HepG2 (cell line): ENCODE measurements at regions not wholly inside any gene's neighbourhood (a gene's known extent, or its start where the extent isn't known, plus 50 kb on each side); places are given as distances from the start of the nearest gene placed in this dataset.

Experiments used
- ATAC-seq: fragments of 200-7000 bp; cut with Tn5 transposase; 3 replicates; pipeline ENCODE4 v1.9.1; 2020; ENCODE audit warnings: mild to moderate bottlenecking, moderate library complexity
- BruUV-seq: library from RNA; stranded (reverse); fragments of 400-500 nt; replicated peaks from 2 replicates; lab custom pipeline; 2021; lab: Mats Ljungman, UMichigan
- CTCF ChIA-PET: fragments of 300-600 bp; formaldehyde crosslinking; extraction: SDS; loops from one replicate; lab custom pipeline; 2021; ENCODE audit warnings: low total read pairs, inconsistent platforms, low intra/inter-chr PET ratio; lab: Yijun Ruan, JAX
- POLR2A ChIA-PET: fragments of 350-600 bp; sonication (Branson Sonifier 250); formaldehyde crosslinking; loops from one replicate; lab custom pipeline; 2020; ENCODE audit warnings: antibody characterized with exemption, inconsistent platforms; lab: Yijun Ruan, JAX
- DNase-seq: peaks from one replicate; pipeline ENCODE4 v3.0.0-alpha.2; 2015; ENCODE audit warnings: low spot score
- FAIRE-seq: peaks from 3 replicates; lab custom pipeline; 2011; peaks lifted over from hg19 to GRCh38; lab: Jason Lieb, UNC
- H2AFZ ChIP-seq: one replicate; pipeline ENCODE4 v1.6.1; 2011; ENCODE audit warnings: low read length, inconsistent platforms
- H3K27ac ChIP-seq: fragments of 300-600 bp; 3 replicates; pipeline ENCODE4 v1.8.0; 2011; ENCODE audit warnings: mixed run types, mild to moderate bottlenecking, mixed read lengths, low read length, inconsistent platforms; ENCODE audit not compliant: insufficient read depth; ENCODE audit errors: extremely low read length
- H3K27me3 ChIP-seq, 2 experiments: fragments of 200-600 bp in 1 of 2; 2 replicates in 1 of 2; 3 replicates in 1 of 2; pipeline versions ENCODE4 v1.6.0 to v1.8.0; 2011; ENCODE audit warnings: low read length in 2 of 2, mild to moderate bottlenecking in 2 of 2, moderate library complexity in 2 of 2, inconsistent platforms in 1 of 2; ENCODE audit not compliant: insufficient read depth in 2 of 2, control insufficient read depth in 1 of 2
- H3K36me3 ChIP-seq, 2 experiments: fragments of 200-600 bp in 1 of 2; replicated peaks in 1 of 2; 2 replicates in 1 of 2; 3 replicates in 1 of 2; pipeline versions ENCODE4 v1.5.1 to v1.8.0; 2011; ENCODE audit warnings: low read length in 2 of 2, inconsistent platforms in 1 of 2; ENCODE audit not compliant: insufficient read depth in 2 of 2, control insufficient read depth in 1 of 2
- H3K4me1 ChIP-seq: 2 replicates; pipeline ENCODE4 v1.5.1; 2012; ENCODE audit warnings: low read length, inconsistent platforms; ENCODE audit not compliant: insufficient read depth
- H3K4me2 ChIP-seq: 2 replicates; pipeline ENCODE4 v1.6.0; 2011; ENCODE audit warnings: low read depth, low read length, inconsistent platforms
- H3K4me3 ChIP-seq, 3 experiments: fragments of 200-600 bp in 1 of 3; sonication (generic), shearing (Covaris generic) in 1 of 3; replicated peaks in 1 of 3; 2 replicates each; pipeline ENCODE4 v1.5.1; 2011 to 2016; ENCODE audit warnings: low read length in 3 of 3, inconsistent platforms in 2 of 3, low read depth in 2 of 3, mild to moderate bottlenecking in 2 of 3, control low read depth in 1 of 3, mixed read lengths in 1 of 3; ENCODE audit not compliant: insufficient read depth in 1 of 3
- H3K79me2 ChIP-seq: one replicate; pipeline ENCODE4 v1.6.1; 2011; ENCODE audit warnings: low read length, inconsistent platforms; ENCODE audit not compliant: insufficient read depth
- H3K9ac ChIP-seq: 2 replicates; pipeline ENCODE4 v1.6.0; 2011; ENCODE audit warnings: mild to moderate bottlenecking, low read depth, low read length, inconsistent platforms; ENCODE audit not compliant: insufficient read depth
- H3K9me3 ChIP-seq: 2 replicates; pipeline ENCODE4 v1.5.1; 2012; ENCODE audit warnings: mild to moderate bottlenecking, low read length
- H4K20me1 ChIP-seq: 2 replicates; pipeline ENCODE4 v1.6.0; 2011; ENCODE audit warnings: inconsistent platforms, mild to moderate bottlenecking, low read length, moderate library complexity; ENCODE audit not compliant: insufficient read depth
- ATAD3A ChIP-seq: sonication (generic); formaldehyde crosslinking; IDR thresholded peaks from 2 replicates; pipeline ENCODE4 v1.4.0; 2020; ENCODE audit warnings: missing genetic modification reagents
- ATF6 ChIP-seq: sonication (generic); formaldehyde crosslinking; conservative IDR thresholded peaks from 2 replicates; pipeline ENCODE4 v1.4.0; 2020; ENCODE audit warnings: missing genetic modification reagents
- EED ChIP-seq: sonication (generic); formaldehyde crosslinking; IDR thresholded peaks from 2 replicates; pipeline ENCODE4 v1.5.0; 2020; ENCODE audit warnings: mild to moderate bottlenecking, missing genetic modification reagents
- HMG20A ChIP-seq: IDR thresholded peaks from 2 replicates; pipeline ENCODE4 v1.6.1; 2016; ENCODE audit warnings: borderline replicate concordance
- HNRNPH1 ChIP-seq: fragments of 200-400 bp; formaldehyde crosslinking; optimal IDR thresholded peaks from 2 replicates; pipeline ENCODE3; 2017; ENCODE audit warnings: mild to moderate bottlenecking, low read depth, low read length
- HNRNPL ChIP-seq: fragments of 200-400 bp; formaldehyde crosslinking; IDR thresholded peaks from 2 replicates; pipeline ENCODE4 v1.6.1; 2017; ENCODE audit warnings: mild to moderate bottlenecking, low read depth, low read length
- MTA1 ChIP-seq: sonication (generic); formaldehyde crosslinking; IDR thresholded peaks from 2 replicates; pipeline ENCODE4 v1.4.0; 2020; ENCODE audit warnings: missing genetic modification reagents, mild to moderate bottlenecking, borderline replicate concordance
- ONECUT2 ChIP-seq: sonication (generic); formaldehyde crosslinking; IDR thresholded peaks from 2 replicates; pipeline ENCODE4 v1.4.0; 2020; ENCODE audit warnings: missing genetic modification reagents
- PAF1 ChIP-seq: IDR thresholded peaks from 2 replicates; pipeline ENCODE4 v1.6.1; 2016; ENCODE audit warnings: missing genetic modification reagents, missing compliant biosample characterization
- ZFAT ChIP-seq: sonication (generic); formaldehyde crosslinking; conservative IDR thresholded peaks from 2 replicates; pipeline ENCODE4 v1.8.1; 2023; ENCODE audit warnings: missing genetic modification reagents, inconsistent platforms
- ZFP82 ChIP-seq: sonication (generic); formaldehyde crosslinking; IDR thresholded peaks from 2 replicates; pipeline ENCODE4 v1.5.1; 2020; ENCODE audit warnings: mild to moderate bottlenecking, missing genetic modification reagents, borderline replicate concordance
- ZNF138 ChIP-seq: sonication (generic); formaldehyde crosslinking; IDR thresholded peaks from 2 replicates; pipeline ENCODE4 v1.5.0; 2020; ENCODE audit warnings: mild to moderate bottlenecking, low read depth, missing genetic modification reagents
- ZNF205 ChIP-seq: IDR thresholded peaks from 2 replicates; pipeline ENCODE4 v1.6.1; 2018; ENCODE audit warnings: missing biosample characterization, missing genetic modification reagents
- ZNF496 ChIP-seq: sonication (generic); formaldehyde crosslinking; IDR thresholded peaks from 2 replicates; pipeline ENCODE4 v1.8.1; 2023; ENCODE audit warnings: mild to moderate bottlenecking, moderate library complexity, missing genetic modification reagents; ENCODE audit not compliant: insufficient replicate concordance
- ZNF773 ChIP-seq: sonication (generic); formaldehyde crosslinking; IDR thresholded peaks from 2 replicates; pipeline ENCODE4 v1.4.0; 2020; ENCODE audit warnings: missing genetic modification reagents, borderline replicate concordance
- ZNF775 ChIP-seq: sonication (generic); formaldehyde crosslinking; IDR thresholded peaks from 2 replicates; pipeline ENCODE4 v1.4.0; 2020; ENCODE audit warnings: missing genetic modification reagents, mild to moderate bottlenecking, moderate library complexity, borderline replicate concordance
- ZNF784 ChIP-seq: sonication (generic); formaldehyde crosslinking; IDR thresholded peaks from 2 replicates; pipeline ENCODE4 v1.5.1; 2020; ENCODE audit warnings: missing genetic modification reagents, mild to moderate bottlenecking, borderline replicate concordance
- WGBS: methylation state at CpG from one replicate; pipeline ENCODE4 v1.1.6; 2017; ENCODE audit warnings: low lambda C conversion rate; 5-methylcytosine and 5-hydroxymethylcytosine counted together
- in situ Hi-C: cut with HindIII; loops from 2 replicates; pipeline ENCODE4 v1.10.0; 2017; ENCODE audit warnings: low pct_unique_long_range_greater_than_20kb; ENCODE audit not compliant: extremely low pct_ligation_motif_present
- intact Hi-C: fragments of 100-400 bp; cut with micrococcal nuclease; formaldehyde crosslinking; loops from one replicate; pipeline ENCODE4 v1.10.0; 2022; ENCODE audit not compliant: unreplicated experiment

- ChIA-PET POLR2A (no interaction called here), CTCF (no interaction called here)
- in situ Hi-C loops (no loop called here), intact Hi-C loops (no loop called here)
- Histone ChIP-seq H3K9me3 (peaks cover 11% of the 10 kb centered on the region; the same call in 1 of the 2 replicates), H3K79me2 (no peaks in the 10 kb centered on the region), H3K4me2 (no peak overlapping the region), H3K4me3 (no peak overlapping the region), H3K36me3 (no peaks in the 10 kb centered on the region), H3K9ac (no peak overlapping the region), H2AFZ (no peak overlapping the region), H4K20me1 (no peaks in the 10 kb centered on the region), H3K27ac (no peak overlapping the region), H3K27me3 (no peaks in the 10 kb centered on the region), H3K4me1 (no peaks in the 10 kb centered on the region)
- 3% methylated on average over 4 of the region's 4 CpGs for WGBS
- FAIRE-seq (no peak), DNase-seq (no peak), ATAC-seq (no peak)
- TF ChIP-seq ZNF775 (no peak), ONECUT2 (no peak), ZNF138 (CRISPR knock-in tag) (no peak)
- no TSS peak for BruUV-seq
Observed at GRCh38 chr7:70890147-70890969, 241.6 kb upstream of the GALNT17 start.

GRCh38 chr7:70893422-70893821 is 238.5 kb upstream of the GALNT17 start:
- CTCF ChIA-PET: no interaction called here
- ATAC-seq (no peak), FAIRE-seq (no peak), DNase-seq (no peak)
- no peak overlapping the region for H3K4me3 ChIP-seq
- H3K4me1 ChIP-seq: no peaks in the 10 kb centered on the region
- peaks cover 11% of the 10 kb centered on the region; the same call in 1 of the 2 replicates for H3K9me3 ChIP-seq
- peaks cover 0 to 3% of the 10 kb centered on the region in 2 experiments; a peak in 2 of 5 replicates for H3K27me3 ChIP-seq
- no peaks in the 10 kb centered on the region for H4K20me1 ChIP-seq
- no peak overlapping the region for H3K9ac ChIP-seq
- WGBS: 61% methylated on average over 7 of the region's 10 CpGs
- in situ Hi-C loops: no loop called here
- H3K27ac ChIP-seq: no peak overlapping the region
- no peaks in the 10 kb centered on the region for H3K36me3 ChIP-seq
- H3K79me2 ChIP-seq: no peaks in the 10 kb centered on the region
- no peak overlapping the region for H3K4me2 ChIP-seq
- intact Hi-C loops: no loop called here
- no TSS peak for BruUV-seq
- POLR2A ChIA-PET: no interaction called here
- no peak overlapping the region for H2AFZ ChIP-seq
- no peak for TF ChIP-seq ZNF773 (CRISPR knock-in tag)
- no peak for TF ChIP-seq EED (CRISPR knock-in tag)
- TF ChIP-seq ATF6 (CRISPR knock-in tag): no peak
- TF ChIP-seq ZFP82: no peak
- TF ChIP-seq ZNF496 (CRISPR knock-in tag): no peak
- no peak for TF ChIP-seq ZNF784 (CRISPR knock-in tag)
- TF ChIP-seq HNRNPH1: no peak
- no peak for TF ChIP-seq ATAD3A (CRISPR knock-in tag)
- no peak for TF ChIP-seq MTA1 (CRISPR knock-in tag)
- TF ChIP-seq ZNF205 (CRISPR knock-in tag): no peak
- no peak for TF ChIP-seq ZFAT (CRISPR knock-in tag)
- no peak for TF ChIP-seq PAF1 (CRISPR knock-in tag)
- TF ChIP-seq HNRNPL: no peak
- TF ChIP-seq HMG20A: no peak
